SJCRH30 (cell line): ENCODE measurements at regions not wholly inside any gene's neighbourhood (a gene's known extent, or its start where the extent isn't known, plus 50 kb on each side); places are given as distances from the start of the nearest gene placed in this dataset.

Experiments used
- DNase-seq, 2 experiments: peaks; one replicate each; pipeline ENCODE4 v3.0.0-alpha.2; 2015 to 2020
- H3K27ac ChIP-seq: fragments of 250-450 bp; sonication (Bioruptor Pico); 2 replicates; pipeline ENCODE4 v1.5.1; 2020; ENCODE audit warnings: mild to moderate bottlenecking, moderate library complexity
- H3K27me3 ChIP-seq: fragments of 250-450 bp; sonication (Bioruptor Pico); 2 replicates; pipeline ENCODE4 v1.5.1; 2020; ENCODE audit warnings: mild to moderate bottlenecking, moderate library complexity
- H3K36me3 ChIP-seq: fragments of 250-450 bp; sonication (Bioruptor Pico); 2 replicates; pipeline ENCODE4 v1.5.1; 2020; ENCODE audit warnings: mild to moderate bottlenecking, moderate library complexity
- H3K4me1 ChIP-seq: fragments of 250-450 bp; sonication (Bioruptor Pico); 2 replicates; pipeline ENCODE4 v1.5.1; 2020; ENCODE audit warnings: mild to moderate bottlenecking, moderate library complexity
- H3K4me3 ChIP-seq: fragments of 250-450 bp; sonication (Bioruptor Pico); 2 replicates; pipeline ENCODE4 v1.5.1; 2020; ENCODE audit warnings: mild to moderate bottlenecking, moderate library complexity
- H3K9me3 ChIP-seq: fragments of 250-450 bp; sonication (Bioruptor Pico); replicated peaks from 2 replicates; pipeline ENCODE4 v1.5.1; 2020; ENCODE audit warnings: mild to moderate bottlenecking, moderate library complexity

- H3K4me1 ChIP-seq: peaks cover 22% of the 10 kb centered on the region
- H3K27me3 ChIP-seq: no peaks in the 10 kb centered on the region
- DNase-seq: no peak
- H3K4me3 ChIP-seq: no peak overlapping the region
- H3K27ac ChIP-seq: no peak overlapping the region
- H3K9me3 ChIP-seq: no peaks in the 10 kb centered on the region
- no peaks in the 10 kb centered on the region for H3K36me3 ChIP-seq
These were observed 912.8 kb downstream of the GALC start for GRCh38 chr14:87080146-87080545.

- H3K27ac ChIP-seq: no peak overlapping the region
- peak in 1 of 2 experiments; percentile 12 for DNase-seq
- H3K9me3 ChIP-seq: no peaks in the 10 kb centered on the region
- H3K36me3 ChIP-seq: no peaks in the 10 kb centered on the region
- H3K4me3 ChIP-seq: no peak overlapping the region
- peaks cover 22% of the 10 kb centered on the region for H3K4me1 ChIP-seq
- no peaks in the 10 kb centered on the region for H3K27me3 ChIP-seq
These were observed 913.6 kb downstream of the GALC start for GRCh38 chr14:87079416-87079815.

- peaks cover 22% of the 10 kb centered on the region for H3K4me1 ChIP-seq
- no peaks in the 10 kb centered on the region for H3K36me3 ChIP-seq
- no peak overlapping the region for H3K4me3 ChIP-seq
- DNase-seq: no peak
- no peaks in the 10 kb centered on the region for H3K27me3 ChIP-seq
- no peaks in the 10 kb centered on the region for H3K9me3 ChIP-seq
- H3K27ac ChIP-seq: no peak overlapping the region
These were observed 916.1 kb downstream of the GALC start for GRCh38 chr14:87076922-87077321.

GRCh38 chr14:87076146-87076545 is 916.8 kb downstream of the GALC start:
- Histone ChIP-seq H3K27me3 (no peaks in the 10 kb centered on the region), H3K4me3 (no peak overlapping the region), H3K27ac (peak overlapping the region; percentile 54), H3K36me3 (no peaks in the 10 kb centered on the region), H3K4me1 (peaks cover 22% of the 10 kb centered on the region), H3K9me3 (no peaks in the 10 kb centered on the region)
- peak in 1 of 2 experiments; percentile 16 for DNase-seq

GRCh38 chr14:87073880-87074570 is 919.0 kb downstream of the GALC start:
- Histone ChIP-seq H3K9me3 (no peaks in the 10 kb centered on the region), H3K4me3 (no peak overlapping the region), H3K27me3 (no peaks in the 10 kb centered on the region), H3K36me3 (no peaks in the 10 kb centered on the region), H3K4me1 (peaks cover 18% of the 10 kb centered on the region), H3K27ac (no peak overlapping the region)
- DNase-seq: no peak

GRCh38 chr14:87067591-87067990 is 925.4 kb downstream of the GALC start:
- Histone ChIP-seq H3K9me3 (no peaks in the 10 kb centered on the region), H3K27me3 (no peaks in the 10 kb centered on the region), H3K4me1 (peaks cover 6% of the 10 kb centered on the region; the same call in 1 of the 2 replicates)

GRCh38 chr14:87067061-87067460 is 925.9 kb downstream of the GALC start:
- peak overlapping the region; percentile 24 for H3K4me3 ChIP-seq
- H3K9me3 ChIP-seq: no peaks in the 10 kb centered on the region
- no peak overlapping the region for H3K27ac ChIP-seq
- no peaks in the 10 kb centered on the region for H3K36me3 ChIP-seq
- no peaks in the 10 kb centered on the region for H3K27me3 ChIP-seq
- no peak for DNase-seq
- peaks cover 6% of the 10 kb centered on the region; the same call in 1 of the 2 replicates for H3K4me1 ChIP-seq

More at GRCh38 chr14:87067591-87067990, 925.4 kb downstream of the GALC start:
- DNase-seq: peak; percentile 25 to 32
- Histone ChIP-seq H3K36me3 (no peaks in the 10 kb centered on the region), H3K4me3 (peak overlapping the region; percentile 24), H3K27ac (0 out of 2 replicates have a peak overlapping the region, but pooled peaks have one; percentile 17)

GRCh38 chr14:87066221-87066817 is 926.7 kb downstream of the GALC start:
- DNase-seq: peak in 1 of 2 experiments; percentile 41
- Histone ChIP-seq H3K4me1 (peaks cover 6% of the 10 kb centered on the region; the same call in 1 of the 2 replicates), H3K9me3 (no peaks in the 10 kb centered on the region), H3K27ac (no peak overlapping the region), H3K36me3 (no peaks in the 10 kb centered on the region), H3K27me3 (no peaks in the 10 kb centered on the region), H3K4me3 (no peak overlapping the region)

GRCh38 chr14:87065366-87065765 is 927.6 kb downstream of the GALC start:
- Histone ChIP-seq H3K4me3 (no peak overlapping the region), H3K27me3 (no peaks in the 10 kb centered on the region), H3K4me1 (peaks cover 6% of the 10 kb centered on the region; the same call in 1 of the 2 replicates), H3K27ac (no peak overlapping the region), H3K9me3 (no peaks in the 10 kb centered on the region), H3K36me3 (no peaks in the 10 kb centered on the region)
- DNase-seq: no peak

- H3K27me3 ChIP-seq: no peaks in the 10 kb centered on the region
- H3K27ac ChIP-seq: no peak overlapping the region
- no peaks in the 10 kb centered on the region; the same call in 1 of the 2 replicates for H3K9me3 ChIP-seq
- no peak overlapping the region for H3K4me3 ChIP-seq
- no peaks in the 10 kb centered on the region for H3K36me3 ChIP-seq
- DNase-seq: no peak
- H3K4me1 ChIP-seq: peaks cover 6% of the 10 kb centered on the region; the same call in 1 of the 2 replicates
These were observed 929.8 kb downstream of the GALC start for GRCh38 chr14:87063181-87063580.

GRCh38 chr14:87060405-87060804 is 932.6 kb downstream of the GALC start:
- Histone ChIP-seq H3K27ac (no peak overlapping the region), H3K4me1 (no peaks in the 10 kb centered on the region), H3K27me3 (no peaks in the 10 kb centered on the region), H3K36me3 (no peaks in the 10 kb centered on the region), H3K9me3 (no peaks in the 10 kb centered on the region; the same call in 1 of the 2 replicates), H3K4me3 (no peak overlapping the region)
- DNase-seq: no peak

- H3K4me1 ChIP-seq: no peaks in the 10 kb centered on the region
- H3K4me3 ChIP-seq: no peak overlapping the region
- H3K9me3 ChIP-seq: no peaks in the 10 kb centered on the region; the same call in 1 of the 2 replicates
- no peak overlapping the region for H3K27ac ChIP-seq
- no peaks in the 10 kb centered on the region for H3K27me3 ChIP-seq
- no peaks in the 10 kb centered on the region for H3K36me3 ChIP-seq
- no peak for DNase-seq
These were observed 933.7 kb downstream of the GALC start for GRCh38 chr14:87059060-87059839.

GRCh38 chr14:87055007-87055406 is 938.0 kb downstream of the GALC start:
- DNase-seq: no peak
- peaks cover 11% of the 10 kb centered on the region for H3K4me1 ChIP-seq
- no peak overlapping the region for H3K4me3 ChIP-seq
- no peak overlapping the region for H3K27ac ChIP-seq
- no peaks in the 10 kb centered on the region; the same call in 1 of the 2 replicates for H3K9me3 ChIP-seq
- H3K27me3 ChIP-seq: no peaks in the 10 kb centered on the region
- H3K36me3 ChIP-seq: no peaks in the 10 kb centered on the region

- DNase-seq: peak; percentile 30 to 63
- H3K36me3 ChIP-seq: no peaks in the 10 kb centered on the region
- H3K4me1 ChIP-seq: peaks cover 11% of the 10 kb centered on the region
- H3K27me3 ChIP-seq: no peaks in the 10 kb centered on the region
- no peak overlapping the region for H3K4me3 ChIP-seq
- H3K9me3 ChIP-seq: no peaks in the 10 kb centered on the region
- peak overlapping the region; percentile 27; the same call in 1 of the 2 replicates for H3K27ac ChIP-seq
These were observed 940.2 kb downstream of the GALC start for GRCh38 chr14:87052646-87053225.
